ENCODE measurements at regions not wholly inside any gene's neighbourhood (a gene's known extent, or its start where the extent isn't known, plus 50 kb on each side); places are given as distances from the start of the nearest gene placed in this dataset.

- no peak overlapping the region for H3K27ac ChIP-seq (ENCODE audit: insufficient read depth, low read length)
- no peak overlapping the region for H3K56ac ChIP-seq (ENCODE audit: extremely low read depth, insufficient read depth, low read length)
- H3K79me1 ChIP-seq (ENCODE audit: low read depth in 1 of 2, low read length in 2 of 2) = no peaks in the 10 kb centered on the region
- no peak overlapping the region for H4K5ac ChIP-seq (ENCODE audit: low read depth, low read length)
- no peaks in the 10 kb centered on the region for H3K9me1 ChIP-seq (ENCODE audit: insufficient read depth, low read length)
- H2BK15ac ChIP-seq (ENCODE audit: low read depth, low read length) = no peak overlapping the region
- no peak overlapping the region for H3K4ac ChIP-seq (ENCODE audit: low read depth, low read length)
- no peak overlapping the region for H3K23ac ChIP-seq (ENCODE audit: low read depth, low read length)
- no peak overlapping the region for H2AFZ ChIP-seq (replicated peaks; ENCODE audit: low read length, poor library complexity)
- H2BK120ac ChIP-seq (ENCODE audit: low read depth, low read length) = no peak overlapping the region
- no peak for DNase-seq
- dilution Hi-C loops (cut with HindIII; ENCODE audit: low sequenced_read_pairs, unreplicated experiment) (no loop called here), in situ Hi-C loops (cut with MboI; ENCODE audit: low sequenced_read_pairs) (no loop called here), intact Hi-C loops (cut with micrococcal nuclease) (no loop called here)
- ChIA-PET POLR2A (ENCODE audit: unreplicated experiment) (no interaction called here), CTCF (no interaction called here)
- TF ChIP-seq USF2 (IDR thresholded peaks at IDR 0.05; ENCODE audit: low read depth, low read length) (no peak), CHD1 (IDR thresholded peaks at IDR 0.05; ENCODE audit: low read depth, low read length) (no peak), SMC3 (IDR thresholded peaks at IDR 0.05; ENCODE audit: low read depth, low read length) (no peak), RAD21 (IDR thresholded peaks at IDR 0.05; ENCODE audit: low read length) (no peak), CEBPB (IDR thresholded peaks at IDR 0.05; ENCODE audit: low read depth, low read length) (no peak), RCOR1 (IDR thresholded peaks at IDR 0.05; ENCODE audit: insufficient replicate concordance, low read length) (no peak), MXI1 (IDR thresholded peaks at IDR 0.05; ENCODE audit: borderline replicate concordance, low read depth, low read length) (no peak), CTCF (conservative IDR thresholded peaks at IDR 0.05; ENCODE audit: low read depth, low read length) (no peak), FOS (IDR thresholded peaks at IDR 0.05; ENCODE audit: low read depth, low read length) (no peak), ELK1 (IDR thresholded peaks at IDR 0.05; ENCODE audit: borderline replicate concordance, low read depth, low read length) (no peak)
- no peak overlapping the region for H4K8ac ChIP-seq (ENCODE audit: low read depth in 2 of 2, low read length in 2 of 2)
- H2AK9ac ChIP-seq (replicated peaks; ENCODE audit: low read depth, low read length, poor library complexity) = no peak overlapping the region
- ATAC-seq (ENCODE audit: low read depth) = no peak
- no peaks in the 10 kb centered on the region for H3K4me1 ChIP-seq (ENCODE audit: control insufficient read depth, insufficient read depth, low read length)
- H4K91ac ChIP-seq (ENCODE audit: insufficient read depth, low read depth, low read length) = no peak overlapping the region
- BruUV-seq (replicated peaks) = no TSS peak
- H4K20me1 ChIP-seq (ENCODE audit: insufficient read depth, low read length) = no peaks in the 10 kb centered on the region
- H3K14ac ChIP-seq (replicated peaks; ENCODE audit: low read depth, low read length) = no peak overlapping the region
- H3K4me3 ChIP-seq (ENCODE audit: insufficient read depth, low read depth, low read length) = no peak overlapping the region
- H3K9me3 ChIP-seq (ENCODE audit: control insufficient read depth, insufficient read depth, low read length) = peaks cover 11% of the 10 kb centered on the region; the same call in 1 of the 2 replicates
- H3K36me3 ChIP-seq (ENCODE audit: control insufficient read depth, insufficient read depth, low read length) = no peaks in the 10 kb centered on the region
- H2BK20ac ChIP-seq (ENCODE audit: low read depth, low read length) = no peak overlapping the region
- no peaks in the 10 kb centered on the region for H3K27me3 ChIP-seq (ENCODE audit: control insufficient read depth, insufficient read depth, low read length)
- no peak overlapping the region for H3K4me2 ChIP-seq (ENCODE audit: low read depth, low read length)
- no peak overlapping the region for H2BK5ac ChIP-seq (ENCODE audit: low read depth, low read length, poor library complexity, severe bottlenecking)
- H3K18ac ChIP-seq (ENCODE audit: low read depth, low read length) = no peak overlapping the region
- no peak overlapping the region for H2AK5ac ChIP-seq (ENCODE audit: low read depth, low read length)
- no peak overlapping the region for H3K9ac ChIP-seq (ENCODE audit: low read depth, low read length)
- no CpG with 5 or more reads among the region's 6 CpGs for WGBS, 2 experiments (ENCODE audit: extremely low coverage in 2 of 2, insufficient read length in 1 of 2)
Observed at GRCh38 chrX:99719140-99719539, 690.9 kb downstream of the PCDH19 start.

Data from IMR-90 (cell line).